ENCODE measurements at regions not wholly inside any gene's neighbourhood (a gene's known extent, or its start where the extent isn't known, plus 50 kb on each side); places are given as distances from the start of the nearest gene placed in this dataset.

GRCh38 chr4:184968366-184968765 is 49.9 kb upstream of the HELT start:
- no peak for ATAC-seq
- TF ChIP-seq ZNF8 (CRISPR knock-in tag; IDR thresholded peaks at IDR 0.05) = no peak
- TF ChIP-seq TOX (CRISPR knock-in tag; IDR thresholded peaks at IDR 0.05; ENCODE audit: borderline replicate concordance) = no peak
- TF ChIP-seq CSDC2 (CRISPR knock-in tag; IDR thresholded peaks at IDR 0.05) = no peak
- TF ChIP-seq ZNF565 (CRISPR knock-in tag; conservative IDR thresholded peaks at IDR 0.05; ENCODE audit: low read depth) = no peak
- no peak for TF ChIP-seq ZC3H10 (CRISPR knock-in tag; IDR thresholded peaks at IDR 0.05)
- TF ChIP-seq, protein P1, sequence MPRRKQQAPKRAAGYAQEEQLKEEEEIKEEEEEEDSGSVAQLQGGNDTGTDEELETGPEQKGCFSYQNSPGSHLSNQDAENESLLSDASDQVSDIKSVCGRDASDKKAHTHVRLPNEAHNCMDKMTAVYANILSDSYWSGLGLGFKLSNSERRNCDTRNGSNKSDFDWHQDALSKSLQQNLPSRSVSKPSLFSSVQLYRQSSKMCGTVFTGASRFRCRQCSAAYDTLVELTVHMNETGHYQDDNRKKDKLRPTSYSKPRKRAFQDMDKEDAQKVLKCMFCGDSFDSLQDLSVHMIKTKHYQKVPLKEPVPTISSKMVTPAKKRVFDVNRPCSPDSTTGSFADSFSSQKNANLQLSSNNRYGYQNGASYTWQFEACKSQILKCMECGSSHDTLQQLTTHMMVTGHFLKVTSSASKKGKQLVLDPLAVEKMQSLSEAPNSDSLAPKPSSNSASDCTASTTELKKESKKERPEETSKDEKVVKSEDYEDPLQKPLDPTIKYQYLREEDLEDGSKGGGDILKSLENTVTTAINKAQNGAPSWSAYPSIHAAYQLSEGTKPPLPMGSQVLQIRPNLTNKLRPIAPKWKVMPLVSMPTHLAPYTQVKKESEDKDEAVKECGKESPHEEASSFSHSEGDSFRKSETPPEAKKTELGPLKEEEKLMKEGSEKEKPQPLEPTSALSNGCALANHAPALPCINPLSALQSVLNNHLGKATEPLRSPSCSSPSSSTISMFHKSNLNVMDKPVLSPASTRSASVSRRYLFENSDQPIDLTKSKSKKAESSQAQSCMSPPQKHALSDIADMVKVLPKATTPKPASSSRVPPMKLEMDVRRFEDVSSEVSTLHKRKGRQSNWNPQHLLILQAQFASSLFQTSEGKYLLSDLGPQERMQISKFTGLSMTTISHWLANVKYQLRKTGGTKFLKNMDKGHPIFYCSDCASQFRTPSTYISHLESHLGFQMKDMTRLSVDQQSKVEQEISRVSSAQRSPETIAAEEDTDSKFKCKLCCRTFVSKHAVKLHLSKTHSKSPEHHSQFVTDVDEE (CRISPR knock-in tag; IDR thresholded peaks at IDR 0.05) = no peak
- no peak for TF ChIP-seq ARNTL (CRISPR knock-in tag; IDR thresholded peaks at IDR 0.05; ENCODE audit: borderline replicate concordance, low read depth)
- TF ChIP-seq, protein P2, sequence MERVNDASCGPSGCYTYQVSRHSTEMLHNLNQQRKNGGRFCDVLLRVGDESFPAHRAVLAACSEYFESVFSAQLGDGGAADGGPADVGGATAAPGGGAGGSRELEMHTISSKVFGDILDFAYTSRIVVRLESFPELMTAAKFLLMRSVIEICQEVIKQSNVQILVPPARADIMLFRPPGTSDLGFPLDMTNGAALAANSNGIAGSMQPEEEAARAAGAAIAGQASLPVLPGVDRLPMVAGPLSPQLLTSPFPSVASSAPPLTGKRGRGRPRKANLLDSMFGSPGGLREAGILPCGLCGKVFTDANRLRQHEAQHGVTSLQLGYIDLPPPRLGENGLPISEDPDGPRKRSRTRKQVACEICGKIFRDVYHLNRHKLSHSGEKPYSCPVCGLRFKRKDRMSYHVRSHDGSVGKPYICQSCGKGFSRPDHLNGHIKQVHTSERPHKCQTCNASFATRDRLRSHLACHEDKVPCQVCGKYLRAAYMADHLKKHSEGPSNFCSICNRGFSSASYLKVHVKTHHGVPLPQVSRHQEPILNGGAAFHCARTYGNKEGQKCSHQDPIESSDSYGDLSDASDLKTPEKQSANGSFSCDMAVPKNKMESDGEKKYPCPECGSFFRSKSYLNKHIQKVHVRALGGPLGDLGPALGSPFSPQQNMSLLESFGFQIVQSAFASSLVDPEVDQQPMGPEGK (CRISPR knock-in tag; IDR thresholded peaks at IDR 0.05; ENCODE audit: borderline replicate concordance) = no peak
- no peak for TF ChIP-seq ZFP30 (CRISPR knock-in tag; IDR thresholded peaks at IDR 0.05)
- no peak for TF ChIP-seq TCF4 (CRISPR knock-in tag; IDR thresholded peaks at IDR 0.05; ENCODE audit: borderline replicate concordance)
- TF ChIP-seq ISL1 (CRISPR knock-in tag; IDR thresholded peaks at IDR 0.05) = no peak
- TF ChIP-seq, protein P3, sequence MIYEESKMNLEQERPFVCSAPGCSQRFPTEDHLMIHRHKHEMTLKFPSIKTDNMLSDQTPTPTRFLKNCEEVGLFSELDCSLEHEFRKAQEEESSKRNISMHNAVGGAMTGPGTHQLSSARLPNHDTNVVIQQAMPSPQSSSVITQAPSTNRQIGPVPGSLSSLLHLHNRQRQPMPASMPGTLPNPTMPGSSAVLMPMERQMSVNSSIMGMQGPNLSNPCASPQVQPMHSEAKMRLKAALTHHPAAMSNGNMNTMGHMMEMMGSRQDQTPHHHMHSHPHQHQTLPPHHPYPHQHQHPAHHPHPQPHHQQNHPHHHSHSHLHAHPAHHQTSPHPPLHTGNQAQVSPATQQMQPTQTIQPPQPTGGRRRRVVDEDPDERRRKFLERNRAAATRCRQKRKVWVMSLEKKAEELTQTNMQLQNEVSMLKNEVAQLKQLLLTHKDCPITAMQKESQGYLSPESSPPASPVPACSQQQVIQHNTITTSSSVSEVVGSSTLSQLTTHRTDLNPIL (CRISPR knock-in tag; IDR thresholded peaks at IDR 0.05; ENCODE audit: low read depth) = no peak
- no peak for TF ChIP-seq CSRNP3 (CRISPR knock-in tag; IDR thresholded peaks at IDR 0.05)
- no peak for TF ChIP-seq SNAI2 (CRISPR knock-in tag; IDR thresholded peaks at IDR 0.05)
- TF ChIP-seq GLIS3 (CRISPR knock-in tag; IDR thresholded peaks at IDR 0.05) = no peak
- no peak for TF ChIP-seq ZNF70 (CRISPR knock-in tag; IDR thresholded peaks at IDR 0.05)
- TF ChIP-seq, protein P4, sequence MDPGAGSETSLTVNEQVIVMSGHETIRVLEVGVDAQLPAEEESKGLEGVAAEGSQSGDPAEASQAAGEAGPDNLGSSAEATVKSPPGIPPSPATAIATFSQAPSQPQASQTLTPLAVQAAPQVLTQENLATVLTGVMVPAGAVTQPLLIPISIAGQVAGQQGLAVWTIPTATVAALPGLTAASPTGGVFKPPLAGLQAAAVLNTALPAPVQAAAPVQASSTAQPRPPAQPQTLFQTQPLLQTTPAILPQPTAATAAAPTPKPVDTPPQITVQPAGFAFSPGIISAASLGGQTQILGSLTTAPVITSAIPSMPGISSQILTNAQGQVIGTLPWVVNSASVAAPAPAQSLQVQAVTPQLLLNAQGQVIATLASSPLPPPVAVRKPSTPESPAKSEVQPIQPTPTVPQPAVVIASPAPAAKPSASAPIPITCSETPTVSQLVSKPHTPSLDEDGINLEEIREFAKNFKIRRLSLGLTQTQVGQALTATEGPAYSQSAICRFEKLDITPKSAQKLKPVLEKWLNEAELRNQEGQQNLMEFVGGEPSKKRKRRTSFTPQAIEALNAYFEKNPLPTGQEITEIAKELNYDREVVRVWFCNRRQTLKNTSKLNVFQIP (CRISPR knock-in tag; IDR thresholded peaks at IDR 0.05; ENCODE audit: borderline replicate concordance, low read depth) = no peak
- TF ChIP-seq ESRRG (CRISPR knock-in tag; IDR thresholded peaks at IDR 0.05) = no peak
- no peak for TF ChIP-seq BACH2 (CRISPR knock-in tag; IDR thresholded peaks at IDR 0.05; ENCODE audit: borderline replicate concordance)
- no peak for TF ChIP-seq ZFP3 (CRISPR knock-in tag; IDR thresholded peaks at IDR 0.05)

Measured in SK-N-SH treated with all-trans-retinoic acid at 6 μM for 48 hours (cell line).